ENCODE measurements at regions not wholly inside any gene's neighbourhood (a gene's known extent, or its start where the extent isn't known, plus 50 kb on each side); places are given as distances from the start of the nearest gene placed in this dataset.

GRCh38 chr20:19835533-19836222, 77.6 kb downstream of the RIN2 start:
- Histone ChIP-seq H3K27me3 (ENCODE audit: insufficient read depth, poor library complexity, severe bottlenecking) (peaks cover 4% of the 10 kb centered on the region), H3K4me3 (replicated peaks; ENCODE audit: insufficient read depth, low read length) (no peak overlapping the region), H3K27ac (replicated peaks) (no peak overlapping the region)
- TF ChIP-seq POLR2AphosphoS5 (IDR thresholded peaks at IDR 0.05; ENCODE audit: low read depth) = no peak
- TF ChIP-seq CTCF (IDR thresholded peaks at IDR 0.05; ENCODE audit: insufficient read depth, low read length) = no peak
- no peak for TF ChIP-seq SPI1 (IDR thresholded peaks at IDR 0.05; ENCODE audit: borderline replicate concordance, low read depth)
- TF ChIP-seq, protein P1, sequence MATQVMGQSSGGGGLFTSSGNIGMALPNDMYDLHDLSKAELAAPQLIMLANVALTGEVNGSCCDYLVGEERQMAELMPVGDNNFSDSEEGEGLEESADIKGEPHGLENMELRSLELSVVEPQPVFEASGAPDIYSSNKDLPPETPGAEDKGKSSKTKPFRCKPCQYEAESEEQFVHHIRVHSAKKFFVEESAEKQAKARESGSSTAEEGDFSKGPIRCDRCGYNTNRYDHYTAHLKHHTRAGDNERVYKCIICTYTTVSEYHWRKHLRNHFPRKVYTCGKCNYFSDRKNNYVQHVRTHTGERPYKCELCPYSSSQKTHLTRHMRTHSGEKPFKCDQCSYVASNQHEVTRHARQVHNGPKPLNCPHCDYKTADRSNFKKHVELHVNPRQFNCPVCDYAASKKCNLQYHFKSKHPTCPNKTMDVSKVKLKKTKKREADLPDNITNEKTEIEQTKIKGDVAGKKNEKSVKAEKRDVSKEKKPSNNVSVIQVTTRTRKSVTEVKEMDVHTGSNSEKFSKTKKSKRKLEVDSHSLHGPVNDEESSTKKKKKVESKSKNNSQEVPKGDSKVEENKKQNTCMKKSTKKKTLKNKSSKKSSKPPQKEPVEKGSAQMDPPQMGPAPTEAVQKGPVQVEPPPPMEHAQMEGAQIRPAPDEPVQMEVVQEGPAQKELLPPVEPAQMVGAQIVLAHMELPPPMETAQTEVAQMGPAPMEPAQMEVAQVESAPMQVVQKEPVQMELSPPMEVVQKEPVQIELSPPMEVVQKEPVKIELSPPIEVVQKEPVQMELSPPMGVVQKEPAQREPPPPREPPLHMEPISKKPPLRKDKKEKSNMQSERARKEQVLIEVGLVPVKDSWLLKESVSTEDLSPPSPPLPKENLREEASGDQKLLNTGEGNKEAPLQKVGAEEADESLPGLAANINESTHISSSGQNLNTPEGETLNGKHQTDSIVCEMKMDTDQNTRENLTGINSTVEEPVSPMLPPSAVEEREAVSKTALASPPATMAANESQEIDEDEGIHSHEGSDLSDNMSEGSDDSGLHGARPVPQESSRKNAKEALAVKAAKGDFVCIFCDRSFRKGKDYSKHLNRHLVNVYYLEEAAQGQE (IDR thresholded peaks at IDR 0.05; ENCODE audit: insufficient replicate concordance, low read depth) = no peak
- no peak for TF ChIP-seq GABPA (IDR thresholded peaks at IDR 0.05; ENCODE audit: low read depth)
- no peak for DNase-seq (ENCODE audit: low read depth in 1 of 2, low spot score in 1 of 2)

GRCh38 chr20:19838468-19838867, 80.4 kb downstream of the RIN2 start:
- Histone ChIP-seq H3K27me3 (ENCODE audit: insufficient read depth, poor library complexity, severe bottlenecking) (peaks cover 7% of the 10 kb centered on the region), H3K27ac (replicated peaks) (no peak overlapping the region), H3K4me3 (replicated peaks; ENCODE audit: insufficient read depth, low read length) (no peak overlapping the region)
- no peak for DNase-seq (ENCODE audit: low read depth in 1 of 2, low spot score in 1 of 2)
- no peak for TF ChIP-seq GABPA (IDR thresholded peaks at IDR 0.05; ENCODE audit: low read depth)
- no peak for TF ChIP-seq CTCF (IDR thresholded peaks at IDR 0.05; ENCODE audit: insufficient read depth, low read length)
- TF ChIP-seq SPI1 (IDR thresholded peaks at IDR 0.05; ENCODE audit: borderline replicate concordance, low read depth) = no peak
- TF ChIP-seq, protein P1 (IDR thresholded peaks at IDR 0.05; ENCODE audit: insufficient replicate concordance, low read depth) = no peak
- no peak for TF ChIP-seq POLR2AphosphoS5 (IDR thresholded peaks at IDR 0.05; ENCODE audit: low read depth)

DNA sequence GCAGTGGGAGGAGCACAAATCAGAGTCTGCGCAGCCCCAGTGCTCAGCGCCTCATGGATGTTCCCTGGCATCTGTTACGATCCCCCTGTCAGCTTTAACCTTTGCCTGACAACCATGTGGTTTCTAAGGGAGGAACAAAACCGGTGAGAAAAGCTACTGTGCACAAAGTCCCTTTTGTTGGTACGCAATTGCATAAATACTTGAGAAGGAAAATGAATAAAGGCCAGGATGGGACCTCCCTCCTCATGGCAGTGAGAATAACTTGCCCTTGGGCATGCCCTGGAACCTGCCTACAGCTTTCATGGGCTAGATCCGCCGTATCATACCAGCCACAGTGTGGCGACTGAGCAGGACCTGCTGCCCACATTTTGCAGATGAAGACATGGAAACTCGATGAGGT, 81.0 kb downstream of the RIN2 start:
- H3K27me3 ChIP-seq (ENCODE audit: insufficient read depth, poor library complexity, severe bottlenecking) = peaks cover 7% of the 10 kb centered on the region
- TF ChIP-seq POLR2AphosphoS5 (IDR thresholded peaks at IDR 0.05; ENCODE audit: low read depth) (no peak), GABPA (IDR thresholded peaks at IDR 0.05; ENCODE audit: low read depth) (no peak), CTCF (IDR thresholded peaks at IDR 0.05; ENCODE audit: insufficient read depth, low read length) (no peak), SPI1 (IDR thresholded peaks at IDR 0.05; ENCODE audit: borderline replicate concordance, low read depth) (no peak)
- TF ChIP-seq, protein P1 (IDR thresholded peaks at IDR 0.05; ENCODE audit: insufficient replicate concordance, low read depth) = no peak
- H3K27ac ChIP-seq (replicated peaks) = no peak overlapping the region
- no peak overlapping the region for H3K4me3 ChIP-seq (replicated peaks; ENCODE audit: insufficient read depth, low read length)
- DNase-seq (ENCODE audit: low read depth in 1 of 2, low spot score in 1 of 2) = no peak
